Testis (tissue), 2 donors: ENCODE measurements at regions not wholly inside any gene's neighbourhood (a gene's known extent, or its start where the extent isn't known, plus 50 kb on each side); places are given as distances from the start of the nearest gene placed in this dataset.

Experiments used
- POLR2A ChIP-seq: fragments of 450-650 bp; IDR thresholded peaks from one replicate; pipeline ENCODE4 v1.6.1; 2017; ENCODE audit warnings: antibody characterized with exemption, mild to moderate bottlenecking, moderate library complexity
- TF ChIP-seq, protein P1 (sequence below), 3 experiments: fragments of 450-650 bp in 2 of 3; fragments of 200-600 bp in 1 of 3; sonication (generic) in 1 of 3; IDR thresholded peaks; one replicate each; pipeline ENCODE4 v1.5.1; 2016 to 2019; ENCODE audit warnings: antibody characterized with exemption in 3 of 3, mild to moderate bottlenecking in 2 of 3, moderate library complexity in 1 of 3

DNA sequence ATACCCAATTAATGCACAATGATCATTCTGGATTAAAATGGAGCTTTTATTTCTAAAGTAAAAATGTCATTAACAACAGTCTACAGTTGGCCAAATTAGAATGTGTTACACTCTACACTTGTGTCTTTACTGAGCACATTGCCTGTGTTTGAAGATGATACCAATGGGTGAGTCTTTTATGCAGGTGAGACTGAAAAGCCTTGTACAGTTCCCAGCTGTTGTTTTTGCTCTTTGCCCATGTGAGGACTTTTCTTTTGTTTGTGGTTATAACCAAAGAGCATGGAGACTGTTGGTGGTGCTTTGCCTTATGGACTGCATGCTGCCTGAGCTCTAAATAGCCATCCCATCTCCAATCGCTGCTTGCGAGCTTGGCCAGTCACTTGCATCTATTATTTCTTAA is 264.5 kb downstream of the GATA3 start:
- TF ChIP-seq, protein P1, sequence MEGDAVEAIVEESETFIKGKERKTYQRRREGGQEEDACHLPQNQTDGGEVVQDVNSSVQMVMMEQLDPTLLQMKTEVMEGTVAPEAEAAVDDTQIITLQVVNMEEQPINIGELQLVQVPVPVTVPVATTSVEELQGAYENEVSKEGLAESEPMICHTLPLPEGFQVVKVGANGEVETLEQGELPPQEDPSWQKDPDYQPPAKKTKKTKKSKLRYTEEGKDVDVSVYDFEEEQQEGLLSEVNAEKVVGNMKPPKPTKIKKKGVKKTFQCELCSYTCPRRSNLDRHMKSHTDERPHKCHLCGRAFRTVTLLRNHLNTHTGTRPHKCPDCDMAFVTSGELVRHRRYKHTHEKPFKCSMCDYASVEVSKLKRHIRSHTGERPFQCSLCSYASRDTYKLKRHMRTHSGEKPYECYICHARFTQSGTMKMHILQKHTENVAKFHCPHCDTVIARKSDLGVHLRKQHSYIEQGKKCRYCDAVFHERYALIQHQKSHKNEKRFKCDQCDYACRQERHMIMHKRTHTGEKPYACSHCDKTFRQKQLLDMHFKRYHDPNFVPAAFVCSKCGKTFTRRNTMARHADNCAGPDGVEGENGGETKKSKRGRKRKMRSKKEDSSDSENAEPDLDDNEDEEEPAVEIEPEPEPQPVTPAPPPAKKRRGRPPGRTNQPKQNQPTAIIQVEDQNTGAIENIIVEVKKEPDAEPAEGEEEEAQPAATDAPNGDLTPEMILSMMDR (IDR thresholded peaks at IDR 0.05) = no peak
- TF ChIP-seq POLR2A = no peak
